T-helper 2 cell treated with Interferon-gamma antibody and Interleukin-4, amounts not matched to agents 100 ng/mL and 5 ng/mL, for 36 hours (primary cell): ENCODE measurements at regions not wholly inside any gene's neighbourhood (a gene's known extent, or its start where the extent isn't known, plus 50 kb on each side); places are given as distances from the start of the nearest gene placed in this dataset.

Experiments
- intact Hi-C: fragments of 100-400 bp; cut with micrococcal nuclease; formaldehyde crosslinking; loops from one replicate; pipeline ENCODE4 v1.15.1; 2023

DNA sequence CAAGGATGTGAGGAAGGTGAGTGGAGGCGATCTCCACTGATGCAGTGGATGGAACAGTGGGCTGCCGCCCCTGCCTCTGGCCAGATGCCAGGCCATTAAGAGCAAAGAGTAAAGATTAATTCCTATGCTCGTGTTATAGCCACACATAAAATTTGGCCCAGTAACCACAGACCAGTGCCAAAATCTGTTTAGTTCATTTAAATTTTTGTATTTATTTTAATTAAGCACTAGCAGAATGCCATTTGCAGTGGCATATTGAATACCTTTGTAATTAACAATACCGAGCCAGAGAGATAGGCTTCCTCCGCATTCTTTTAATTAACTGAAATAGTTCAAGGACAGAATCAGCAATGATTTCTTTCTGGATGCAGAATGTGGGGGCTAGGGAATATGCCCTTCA lies 179.8 kb downstream of the MED10 start:
- intact Hi-C loops: no loop called here

DNA sequence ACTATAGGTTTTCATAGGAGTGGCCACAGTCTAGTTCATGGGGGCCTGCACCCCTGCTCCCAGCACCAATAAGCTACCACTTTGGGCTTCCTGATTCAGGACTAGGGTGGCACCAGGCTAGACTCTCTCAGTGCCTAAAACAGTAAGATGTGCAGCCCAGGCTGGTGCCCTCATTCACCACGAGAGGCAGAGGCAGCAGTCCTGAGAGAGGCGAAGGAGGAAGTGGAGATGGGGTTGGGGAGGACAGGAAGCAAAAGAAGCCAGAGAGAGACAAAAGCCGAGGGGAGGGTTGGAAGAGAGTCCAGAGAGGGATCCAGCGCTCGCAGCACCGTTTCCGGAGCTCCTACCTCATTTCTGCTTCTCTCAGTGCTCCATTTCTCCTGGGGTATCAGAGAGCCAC lies 180.9 kb downstream of the MED10 start:
- intact Hi-C loops: no loop called here

DNA sequence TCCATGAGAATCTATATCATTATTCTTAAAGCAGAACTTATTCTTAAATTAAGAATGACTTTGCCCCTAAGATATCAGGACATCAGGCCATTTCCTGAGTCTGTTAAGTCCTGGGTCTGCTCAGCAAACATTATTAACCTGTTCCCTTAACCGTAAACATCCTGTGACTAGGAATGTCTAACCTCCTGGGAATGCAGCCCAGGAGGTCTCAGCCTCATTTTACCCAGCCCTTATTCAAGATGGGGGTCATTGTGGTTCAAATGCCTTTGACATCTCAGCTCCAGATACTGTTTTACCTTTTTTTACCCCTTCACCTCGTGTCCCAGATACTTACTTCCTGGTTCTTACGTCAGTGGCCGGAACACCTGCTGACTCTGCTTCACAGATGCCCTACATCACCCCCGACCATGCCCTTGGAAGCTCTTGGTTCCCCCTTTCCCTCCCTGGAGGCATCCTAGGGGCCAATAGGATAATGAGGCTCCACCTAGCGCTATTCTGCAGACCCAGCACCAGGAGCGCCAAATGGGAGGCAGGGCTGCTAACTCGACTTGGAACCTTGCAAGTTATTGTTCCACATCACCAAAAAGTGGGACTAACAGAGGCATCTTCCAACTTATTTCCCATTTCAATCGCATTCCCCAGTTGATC lies 182.5 kb downstream of the MED10 start:
- intact Hi-C loops: no loop called here

DNA sequence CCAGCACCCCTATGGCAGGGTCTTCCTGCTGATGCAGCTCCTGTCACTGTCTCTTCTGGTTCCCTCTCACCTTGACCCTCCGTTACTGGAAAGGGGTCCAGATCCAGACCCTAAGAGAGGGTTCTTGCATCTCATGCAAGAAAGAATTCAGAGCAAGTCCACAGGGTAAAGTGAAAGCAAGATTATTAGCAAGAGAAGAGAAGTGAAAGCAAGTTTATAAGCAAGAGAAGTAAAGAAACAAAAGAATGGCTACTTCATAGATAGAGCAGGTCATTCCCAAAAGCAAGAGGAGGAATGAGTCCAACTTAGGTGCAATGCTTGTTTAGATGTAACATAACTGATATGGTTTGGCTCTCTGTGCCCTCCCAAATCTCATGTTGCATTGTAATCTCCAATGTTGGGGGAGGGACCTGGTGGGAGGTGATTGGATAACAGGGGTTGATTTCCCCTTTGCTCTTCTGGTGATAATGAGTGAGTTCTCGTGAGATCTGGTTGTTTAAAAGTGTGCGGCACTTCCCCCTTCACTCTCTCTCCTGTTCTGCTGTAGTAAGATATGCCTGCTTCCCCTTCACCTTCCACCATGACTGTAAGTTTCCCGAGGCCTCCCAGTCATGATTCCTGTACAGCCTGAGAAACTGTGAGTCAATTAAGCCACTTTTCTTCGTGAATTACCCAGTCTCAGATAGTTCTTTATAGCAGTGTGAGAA lies 183.3 kb downstream of the MED10 start:
- intact Hi-C loops: no loop called here

DNA sequence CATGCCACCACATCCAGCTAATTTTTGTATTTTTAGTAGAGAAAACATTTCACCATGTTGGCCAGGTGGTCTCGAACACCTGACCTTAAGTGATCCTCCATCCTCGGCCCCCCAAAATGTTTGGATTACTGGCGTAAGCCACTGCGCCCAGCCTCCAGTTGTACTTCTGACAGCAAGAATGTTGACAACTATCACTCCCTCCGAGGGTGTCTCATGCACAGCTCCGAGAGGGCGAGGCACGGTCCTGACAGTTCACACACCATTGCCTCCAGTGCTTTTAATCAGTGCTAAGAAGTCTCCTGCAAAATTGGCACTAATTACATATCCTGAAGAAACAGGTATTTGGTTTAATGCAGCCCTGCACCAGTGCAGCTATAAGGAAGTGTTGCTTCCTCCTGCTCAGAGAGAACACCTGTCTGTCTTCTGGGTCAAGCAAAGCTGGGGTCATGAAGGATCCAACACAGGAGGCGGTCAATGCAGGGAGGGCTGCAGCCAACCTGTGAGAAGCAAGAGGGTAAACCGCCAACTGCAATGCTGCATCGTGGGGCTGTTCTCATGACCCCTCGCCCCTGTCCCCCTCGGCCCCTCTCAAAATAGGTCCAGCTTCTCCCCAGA lies 184.0 kb downstream of the MED10 start:
- intact Hi-C loops: no loop called here

DNA sequence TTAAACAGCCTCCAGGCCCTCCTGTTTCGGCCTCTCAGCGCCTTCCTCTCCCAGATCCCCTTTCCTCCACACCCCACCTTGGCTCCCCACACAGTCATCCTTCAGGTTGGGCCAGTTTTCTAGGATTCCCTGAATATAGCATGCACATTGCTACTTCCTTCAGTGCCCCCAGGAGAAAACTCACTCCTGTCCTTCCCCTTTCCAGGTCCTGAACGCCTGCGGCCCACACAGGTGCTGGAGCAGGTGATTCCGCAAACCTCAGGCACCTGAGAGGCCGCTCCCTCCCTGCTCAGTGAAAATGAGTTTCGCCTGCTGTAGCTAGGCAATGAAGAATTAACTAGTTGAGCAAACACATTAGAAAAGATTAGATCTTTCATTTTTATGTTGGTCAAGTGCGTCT lies 185.0 kb downstream of the MED10 start:
- intact Hi-C loops: no loop called here

DNA sequence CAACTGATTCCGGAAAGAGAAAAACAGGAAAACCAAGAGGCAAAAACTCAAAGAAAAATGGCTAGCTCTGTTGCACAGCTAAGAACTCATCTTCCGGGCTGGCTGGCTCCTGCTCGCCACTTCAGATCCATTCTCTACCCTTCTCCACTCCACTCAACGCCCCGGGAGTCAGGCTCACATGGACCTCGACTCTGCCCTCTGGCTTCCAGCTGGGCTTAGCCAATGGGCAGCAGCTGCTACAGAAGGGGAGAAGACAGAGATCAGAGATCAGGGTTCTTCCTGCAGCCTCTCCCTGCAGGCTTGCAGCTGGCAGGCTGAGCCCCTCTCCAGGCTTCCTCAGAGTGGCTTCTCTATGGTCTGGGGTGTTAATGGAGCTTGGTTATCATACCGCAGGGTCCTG lies 187.5 kb downstream of the MED10 start:
- intact Hi-C loops: no loop called here

DNA sequence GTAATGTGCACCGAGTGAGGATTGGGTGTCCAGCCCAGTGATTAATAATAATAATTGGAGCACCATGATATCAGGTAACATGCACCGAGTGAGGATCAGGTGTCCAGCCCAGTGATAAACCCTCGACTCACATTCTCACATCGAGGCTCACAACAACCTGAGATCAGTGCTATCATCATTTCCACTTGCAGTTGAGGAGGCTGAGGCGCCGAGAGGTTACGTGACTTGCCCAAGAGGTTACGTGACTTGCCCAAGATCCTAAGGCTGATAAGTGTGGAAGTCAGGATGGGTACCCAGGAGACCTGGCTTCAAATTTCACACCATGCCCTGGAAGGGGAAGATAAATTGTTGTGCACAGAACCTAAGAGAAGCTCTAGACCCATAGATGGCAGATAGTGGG lies 189.4 kb downstream of the MED10 start:
- intact Hi-C loops: no loop called here

DNA sequence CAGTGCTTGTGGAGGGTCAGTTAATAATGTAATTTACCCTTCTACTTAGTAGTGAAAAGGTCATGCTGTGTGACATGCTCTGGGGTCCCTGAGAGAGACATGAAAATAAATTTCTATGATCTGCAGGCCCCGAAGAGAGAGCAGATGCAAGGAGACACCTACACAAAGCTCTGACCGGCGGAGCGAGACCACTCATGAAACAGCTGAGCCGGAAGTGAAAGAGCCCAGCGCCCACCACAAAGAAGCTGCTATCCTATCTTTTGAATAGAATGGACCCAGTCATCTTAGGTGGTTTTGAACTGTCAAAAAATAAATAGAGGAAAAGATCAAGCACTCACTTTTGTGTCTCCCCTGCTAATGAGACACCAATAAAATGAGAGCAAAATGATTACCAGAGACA lies 190.0 kb downstream of the MED10 start:
- intact Hi-C loops: no loop called here

DNA sequence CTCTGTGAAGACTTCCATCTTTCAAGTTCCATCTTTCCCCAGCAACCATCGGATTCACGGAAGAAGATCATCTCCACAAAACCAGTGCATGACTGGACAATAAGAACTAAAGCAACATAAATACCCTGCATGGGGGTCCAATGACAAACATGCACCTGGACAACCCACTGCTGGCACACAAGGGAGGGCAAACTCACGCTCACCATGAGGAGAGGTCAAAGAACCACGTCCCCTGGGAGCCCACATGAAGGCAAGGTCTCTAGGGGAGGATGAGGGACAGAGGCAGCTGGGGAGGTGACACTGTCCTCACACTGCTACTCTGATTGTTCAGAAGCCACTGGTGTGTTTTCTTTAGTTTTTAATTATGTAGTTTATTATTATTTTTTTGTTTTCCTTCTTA lies 190.8 kb downstream of the MED10 start:
- intact Hi-C loops: no loop called here

DNA sequence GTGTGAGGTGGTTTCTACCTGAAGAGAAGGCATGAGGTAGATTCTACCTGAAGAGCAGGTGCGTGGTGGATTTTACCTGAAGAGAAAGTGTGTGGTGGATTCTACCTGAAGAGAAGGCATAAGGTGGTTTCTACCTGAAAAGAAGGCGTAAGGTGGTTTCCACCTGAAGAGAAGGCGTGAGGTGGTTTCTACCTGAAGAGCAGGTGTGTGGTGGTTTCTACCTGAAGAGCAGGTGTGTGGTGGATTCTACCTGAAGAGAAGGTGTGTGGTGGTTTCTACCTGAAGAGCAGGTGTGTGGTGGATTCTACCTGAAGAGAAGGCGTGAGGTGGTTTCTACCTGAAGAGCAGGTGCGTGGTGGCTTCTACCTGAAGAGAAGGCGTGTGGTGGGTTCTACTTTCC lies 192.8 kb downstream of the MED10 start:
- intact Hi-C loops: no loop called here

DNA sequence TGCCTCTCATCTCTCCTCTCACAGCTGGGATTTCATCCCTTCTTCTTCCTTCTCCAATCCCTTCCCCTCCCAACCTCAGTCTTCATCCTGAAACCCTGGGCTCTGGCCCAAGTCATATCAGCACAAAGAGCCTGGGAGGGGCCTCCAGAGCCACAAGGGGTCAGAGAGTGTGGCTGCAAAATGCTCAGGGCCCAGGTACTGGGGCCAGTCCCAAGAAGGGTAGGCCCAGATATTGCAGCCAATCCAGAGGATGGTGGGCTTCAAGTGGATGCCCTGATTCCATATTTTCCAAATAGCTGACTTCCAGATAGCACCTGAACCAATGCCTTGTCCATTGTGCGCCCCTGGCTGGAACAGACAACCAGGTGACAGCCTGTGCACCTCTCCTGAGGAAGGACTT lies 193.9 kb downstream of the MED10 start:
- intact Hi-C loops: no loop called here

DNA sequence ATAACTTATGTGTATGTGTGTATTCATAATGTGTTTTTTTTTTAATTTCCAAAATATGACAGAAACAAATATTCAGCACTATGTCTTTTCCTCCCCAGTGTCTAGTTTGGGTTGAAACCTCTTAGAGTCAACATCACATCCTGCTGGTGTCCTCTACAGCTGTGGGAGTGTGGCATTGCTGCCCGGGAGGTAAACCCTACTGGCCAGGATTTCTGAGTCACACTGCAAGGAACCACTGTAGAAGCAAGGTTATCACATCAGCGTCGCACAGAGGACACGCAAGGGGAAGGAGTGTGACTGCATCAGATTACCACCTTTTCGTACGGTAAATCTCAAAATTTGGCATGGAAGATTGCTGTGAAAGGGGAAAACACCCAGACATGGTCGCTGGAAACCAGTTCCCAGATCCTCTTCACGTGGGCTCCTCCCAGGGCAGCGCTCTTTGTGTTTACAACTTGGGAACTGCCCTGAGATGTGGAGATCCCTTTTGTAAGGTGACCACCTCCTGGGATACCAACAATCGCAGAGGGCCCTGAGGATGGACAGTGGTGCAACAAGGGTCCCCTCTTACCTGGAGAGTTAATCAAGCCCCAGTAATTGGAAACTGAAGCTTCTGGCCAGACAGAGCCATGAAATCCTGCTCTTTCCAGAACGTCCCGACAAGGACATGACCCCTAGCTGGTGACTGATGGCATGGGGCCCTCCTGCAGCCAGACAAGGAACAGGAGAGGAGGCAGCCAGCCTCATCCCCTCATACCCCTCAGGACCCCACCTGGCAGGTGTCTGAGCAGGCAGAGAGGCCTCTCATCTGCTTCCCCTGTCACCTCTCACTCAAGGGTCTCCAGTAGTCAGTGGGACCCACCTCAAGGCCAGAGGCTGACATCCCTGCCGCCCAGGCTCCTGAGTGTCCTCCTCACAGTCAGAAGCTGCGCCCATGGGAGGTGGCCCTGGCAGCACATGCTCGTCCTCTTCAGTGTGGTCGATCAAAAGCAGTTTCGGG lies 194.7 kb downstream of the MED10 start:
- intact Hi-C loops: no loop called here

DNA sequence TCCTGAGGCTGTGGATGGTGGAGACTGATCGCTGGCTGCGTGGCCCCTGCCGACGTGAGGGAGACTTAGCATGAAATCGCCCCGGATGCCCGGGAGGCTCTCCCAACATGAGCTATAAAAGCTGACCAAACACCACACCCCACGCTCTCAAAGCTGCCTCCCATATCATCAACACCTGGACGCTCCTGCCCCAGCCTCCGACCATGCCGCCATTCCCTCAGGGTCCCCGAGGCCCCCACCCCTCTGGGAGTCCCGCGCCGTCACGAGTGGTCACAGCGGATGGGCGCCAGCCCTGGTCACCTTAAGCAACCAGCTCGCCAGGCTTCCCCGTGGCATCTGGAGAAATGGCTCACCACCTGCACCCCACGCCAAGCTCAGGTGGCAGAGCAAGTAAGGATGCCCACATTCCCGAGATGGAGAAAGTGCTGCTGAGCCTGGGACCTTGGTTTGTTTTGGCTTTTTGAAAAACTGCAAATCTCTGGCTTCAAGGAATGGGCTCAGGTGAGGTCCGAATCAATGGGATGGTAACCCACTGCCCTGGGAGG lies 196.0 kb downstream of the MED10 start:
- intact Hi-C loops: no loop called here

DNA sequence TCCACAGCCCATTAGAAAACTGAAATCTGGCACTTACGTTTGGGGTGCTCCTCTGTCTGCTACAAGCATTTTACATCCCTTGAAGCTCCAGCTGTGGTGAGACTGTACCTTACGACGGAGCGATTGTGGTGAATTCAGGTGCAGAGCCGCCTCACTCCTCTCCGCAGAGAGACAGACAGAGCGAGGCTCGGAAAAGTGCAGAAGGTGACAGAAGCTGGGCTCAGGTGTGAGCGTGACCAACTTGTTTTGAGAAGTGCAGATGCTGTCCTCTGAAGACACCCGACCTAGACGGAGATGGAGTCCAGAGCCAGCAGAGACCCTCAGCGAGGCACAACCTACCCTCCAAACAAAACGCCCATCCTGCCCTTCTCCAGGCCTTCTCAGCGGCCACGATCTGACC lies 196.5 kb downstream of the MED10 start:
- intact Hi-C loops: no loop called here

DNA sequence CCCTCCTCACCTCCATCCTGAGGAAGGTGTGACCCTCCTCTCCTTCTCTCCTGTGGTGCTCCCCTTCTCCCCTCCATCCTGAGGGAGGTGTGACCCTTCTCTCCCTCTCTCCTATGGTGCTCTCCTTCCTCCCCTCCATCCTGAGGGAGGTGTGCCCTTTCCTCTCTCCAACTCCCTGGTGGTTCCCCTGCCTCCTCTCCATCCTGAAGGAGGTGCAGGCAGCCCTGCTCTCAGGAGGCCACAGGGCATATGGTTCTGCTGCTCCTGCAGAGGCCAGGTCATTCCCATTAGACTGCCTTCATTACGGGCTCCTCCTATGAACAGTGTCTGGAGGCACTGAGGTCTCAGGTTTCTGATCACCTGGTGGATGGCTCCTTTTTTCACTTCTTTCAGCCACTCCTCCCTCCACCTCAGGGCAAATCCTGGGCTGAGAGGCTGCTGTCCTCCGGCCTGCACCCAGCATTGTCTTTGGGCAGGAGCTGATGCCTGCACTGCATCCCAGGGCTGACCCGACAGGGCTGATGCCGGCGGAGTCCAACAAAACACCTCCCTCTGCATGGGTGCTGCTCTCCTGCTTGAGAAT lies 197.1 kb downstream of the MED10 start:
- intact Hi-C loops: no loop called here

DNA sequence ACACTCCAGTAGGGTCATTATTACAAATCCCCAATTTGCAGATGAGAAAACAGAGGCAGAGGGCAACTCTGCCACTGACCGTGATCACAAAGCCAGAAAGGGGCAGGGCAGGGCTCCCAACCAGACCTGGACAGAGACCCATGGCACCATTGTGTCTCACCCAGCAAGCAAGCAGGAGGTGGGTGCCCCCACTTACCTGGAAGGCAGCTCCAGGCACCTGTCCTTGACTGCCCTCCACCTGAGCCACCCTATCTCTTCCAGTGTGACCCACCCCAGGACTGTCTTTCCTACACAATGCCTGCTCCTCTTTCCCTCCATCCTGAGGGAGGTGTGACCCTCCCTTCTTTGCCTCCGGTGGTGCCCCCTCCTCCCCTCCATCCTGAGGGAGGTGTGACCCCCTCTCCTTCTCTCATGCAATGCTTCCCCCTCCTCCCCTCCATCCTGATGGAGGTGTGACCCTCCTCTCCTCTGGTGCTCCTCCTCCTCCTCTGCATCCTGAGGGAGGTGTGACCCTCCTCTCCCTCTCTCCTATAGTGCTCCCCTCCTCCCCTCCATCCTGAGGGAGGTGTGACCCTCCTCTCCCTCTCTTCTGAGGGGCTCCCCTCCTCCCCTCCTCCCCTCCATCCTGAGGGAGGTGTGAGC lies 198.0 kb downstream of the MED10 start:
- intact Hi-C loops: no loop called here

DNA sequence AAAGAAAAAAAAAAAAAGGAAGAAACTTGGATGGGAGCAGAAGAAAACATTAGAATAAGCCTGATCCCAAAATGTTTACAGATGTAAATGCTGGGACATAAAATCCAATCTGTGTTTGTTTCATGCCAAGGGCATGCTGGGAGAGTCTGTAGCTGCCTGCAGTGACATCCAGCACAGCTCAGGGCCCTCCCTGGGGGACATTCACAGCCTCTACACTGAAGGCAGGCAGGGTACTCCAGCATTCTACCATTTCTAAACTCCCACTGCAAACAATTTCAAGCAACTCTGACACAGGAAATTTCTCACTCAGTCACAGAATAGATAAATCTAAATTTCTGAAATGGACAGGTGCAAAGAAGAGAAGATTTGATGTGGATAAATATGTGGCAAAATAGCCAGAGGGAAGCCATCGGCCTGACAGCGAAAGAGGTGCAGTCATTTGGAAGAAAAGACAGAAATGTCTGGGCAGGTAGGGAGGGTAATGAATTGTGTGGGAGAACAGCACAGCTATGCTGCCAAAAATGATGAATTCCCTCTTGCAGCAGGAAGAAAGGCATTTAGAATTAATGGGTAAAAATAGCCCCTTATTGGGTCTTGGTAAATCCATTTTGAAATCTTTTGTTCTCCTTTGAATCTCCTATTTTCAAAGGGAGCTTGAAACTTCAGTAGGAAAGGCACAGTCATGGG lies 199.4 kb downstream of the MED10 start:
- intact Hi-C loops: no loop called here

DNA sequence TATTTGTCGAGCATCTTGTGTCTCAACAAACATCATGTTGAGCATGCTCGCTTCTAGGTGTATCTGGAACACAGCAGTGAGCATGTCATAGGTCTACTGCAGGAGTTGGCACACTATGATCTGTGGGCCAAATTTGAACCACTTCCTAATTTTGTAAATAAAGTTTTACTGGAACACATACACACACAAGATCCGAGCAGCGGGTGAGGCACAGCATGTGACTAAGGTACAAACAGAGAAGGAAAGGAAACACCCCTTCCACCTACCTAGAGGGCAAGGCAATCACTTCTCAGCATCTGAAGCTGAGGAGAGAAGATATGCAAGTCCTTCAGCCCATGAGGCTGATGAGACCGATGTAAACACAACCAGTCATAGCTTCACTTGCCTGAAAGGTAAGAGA lies 200.4 kb downstream of the MED10 start:
- intact Hi-C loops: no loop called here

DNA sequence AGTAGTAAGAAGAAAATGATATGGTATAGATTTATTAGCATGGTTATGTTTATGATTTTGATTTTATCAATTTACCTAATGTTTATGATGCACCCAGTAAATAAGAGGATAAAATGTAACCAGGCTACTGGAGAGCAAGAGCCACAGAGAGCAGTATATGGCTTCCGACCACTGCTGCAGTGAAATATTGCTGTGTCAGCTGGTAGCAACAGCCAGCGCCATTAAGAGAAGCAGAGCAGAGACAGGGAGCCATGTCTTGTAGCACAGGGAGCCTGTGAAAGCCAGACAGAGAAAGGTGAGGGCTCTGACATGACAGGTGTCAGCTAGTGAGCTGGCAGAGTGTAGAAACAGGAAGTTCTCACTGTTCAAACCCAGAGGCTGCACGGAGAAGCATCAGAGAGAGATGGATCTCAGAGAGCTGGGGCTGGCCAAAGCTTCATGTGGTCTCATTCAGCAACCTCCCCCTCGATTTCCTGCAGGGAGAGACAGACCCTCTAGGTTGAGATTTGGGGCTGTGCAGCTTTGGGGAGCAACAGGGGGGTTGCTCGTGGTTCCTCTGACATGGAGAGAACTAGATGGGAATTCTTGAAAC lies 202.1 kb downstream of the MED10 start:
- intact Hi-C loops: no loop called here
